ENCODE measurements at regions not wholly inside any gene's neighbourhood (a gene's known extent, or its start where the extent isn't known, plus 50 kb on each side); places are given as distances from the start of the nearest gene placed in this dataset.

DNA sequence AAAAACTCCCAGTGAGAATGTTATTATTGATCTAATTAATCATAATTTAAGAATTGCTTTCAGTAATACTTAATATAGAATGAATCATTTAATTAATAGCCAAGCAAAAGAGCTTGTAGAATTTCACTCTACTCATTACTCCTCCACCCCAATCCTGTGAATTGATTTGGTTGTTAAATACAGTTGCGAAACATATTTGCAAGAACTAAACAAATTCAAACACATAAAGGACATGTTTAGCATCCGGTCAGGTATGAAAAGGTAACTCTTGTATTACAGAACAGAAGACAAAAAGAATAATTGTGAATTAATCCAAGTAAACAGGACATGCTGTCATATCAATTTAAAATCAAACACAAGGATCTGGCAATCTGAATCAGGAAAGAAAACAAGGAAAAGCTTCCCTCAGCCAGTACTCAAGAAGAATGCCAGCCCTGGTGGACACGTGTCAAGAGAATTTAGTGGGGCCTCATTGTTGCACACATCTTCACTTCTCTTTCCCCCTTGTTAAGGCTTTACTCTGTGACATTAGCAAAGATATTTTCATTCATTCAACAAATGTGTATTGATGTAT lies 89.4 kb upstream of the SLC12A2 start:
- TF ChIP-seq EZH2 (IDR thresholded peaks at IDR 0.05; ENCODE audit: low read length, missing control alignments) = no peak
- TF ChIP-seq, protein P1, sequence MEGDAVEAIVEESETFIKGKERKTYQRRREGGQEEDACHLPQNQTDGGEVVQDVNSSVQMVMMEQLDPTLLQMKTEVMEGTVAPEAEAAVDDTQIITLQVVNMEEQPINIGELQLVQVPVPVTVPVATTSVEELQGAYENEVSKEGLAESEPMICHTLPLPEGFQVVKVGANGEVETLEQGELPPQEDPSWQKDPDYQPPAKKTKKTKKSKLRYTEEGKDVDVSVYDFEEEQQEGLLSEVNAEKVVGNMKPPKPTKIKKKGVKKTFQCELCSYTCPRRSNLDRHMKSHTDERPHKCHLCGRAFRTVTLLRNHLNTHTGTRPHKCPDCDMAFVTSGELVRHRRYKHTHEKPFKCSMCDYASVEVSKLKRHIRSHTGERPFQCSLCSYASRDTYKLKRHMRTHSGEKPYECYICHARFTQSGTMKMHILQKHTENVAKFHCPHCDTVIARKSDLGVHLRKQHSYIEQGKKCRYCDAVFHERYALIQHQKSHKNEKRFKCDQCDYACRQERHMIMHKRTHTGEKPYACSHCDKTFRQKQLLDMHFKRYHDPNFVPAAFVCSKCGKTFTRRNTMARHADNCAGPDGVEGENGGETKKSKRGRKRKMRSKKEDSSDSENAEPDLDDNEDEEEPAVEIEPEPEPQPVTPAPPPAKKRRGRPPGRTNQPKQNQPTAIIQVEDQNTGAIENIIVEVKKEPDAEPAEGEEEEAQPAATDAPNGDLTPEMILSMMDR (conservative IDR thresholded peaks at IDR 0.05 in 1 of 2, IDR thresholded peaks at IDR 0.05 in 1 of 2; ENCODE audit: low read depth in 1 of 2, low read length in 2 of 2) = no peak

Measured in fibroblast of lung (primary cell).